Ovary (tissue), 7 donors: ENCODE measurements at regions not wholly inside any gene's neighbourhood (a gene's known extent, or its start where the extent isn't known, plus 50 kb on each side); places are given as distances from the start of the nearest gene placed in this dataset.

Experiments used
- DNase-seq, 5 donors: peaks; one replicate each; pipeline ENCODE4 v3.0.0-alpha.2; 2019 to 2020
- H3K27ac ChIP-seq, 2 donors: fragments of 200-600 bp; one replicate each; pipeline versions ENCODE4 v1.5.1 to v1.8.0; 2019 to 2022
- H3K27me3 ChIP-seq: fragments of 200-600 bp; one replicate; pipeline ENCODE4 v1.8.0; 2022
- H3K36me3 ChIP-seq: fragments of 200-600 bp; sonication (generic); one replicate; pipeline ENCODE4 v1.5.1; 2019
- H3K4me1 ChIP-seq: one replicate; pipeline ENCODE4 v1.8.1; 2013; ENCODE audit warnings: mild to moderate bottlenecking, moderate library complexity; ENCODE audit not compliant: insufficient read depth
- H3K4me3 ChIP-seq: fragments of 200-600 bp; sonication (generic); one replicate; pipeline ENCODE4 v1.5.1; 2017
- H3K9me3 ChIP-seq, 2 donors: fragments of 200-600 bp in 1 of 2; sonication (generic) in 1 of 2; one replicate each; pipeline versions ENCODE4 v1.5.1 to v1.8.1; 2013 to 2019; ENCODE audit warnings: mild to moderate bottlenecking in 1 of 2, moderate library complexity in 1 of 2
- EP300 ChIP-seq: sonication (generic); formaldehyde crosslinking; IDR thresholded peaks from one replicate; pipeline ENCODE4 v1.6.1; 2017; ENCODE audit warnings: antibody characterized with exemption
- POLR2A ChIP-seq: fragments of 450-650 bp; IDR thresholded peaks from one replicate; pipeline ENCODE4 v1.6.1; 2017; ENCODE audit warnings: antibody characterized with exemption, mild to moderate bottlenecking, moderate library complexity
- whole genome bisulfite sequencing, 3 donors: extraction: QIAGEN DNeasy Blood & Tissue Kit in 1 of 3; methylation state at CpG; one replicate each; pipeline versions ENCODE4 v1.1.5 to v1.1.7; 2013 to 2017; 5-methylcytosine and 5-hydroxymethylcytosine counted together
- intact Hi-C, 4 donors: fragments of 100-400 bp; cut with DNase I; formaldehyde crosslinking; loops; one replicate each; pipeline versions ENCODE4 v1.11.0 to v1.15.1; 2022 to 2023
- TF ChIP-seq, protein P1 (sequence below), 3 donors: fragments of 450-650 bp in 2 of 3; fragments of 200-600 bp in 1 of 3; IDR thresholded peaks; one replicate each; pipeline versions ENCODE4 v1.5.1 to v1.8.0; 2016 to 2022; ENCODE audit warnings: antibody characterized with exemption in 3 of 3, mild to moderate bottlenecking in 1 of 3
- donor health status: DM: no; HTN: no; CAD: no; lungs with moderate emphysema.
- donor health status: DM: no; HTN: no; CAD: no.
- donor health status: Bipolar disorder and iron deficiency.
- donor health status: DM: no; HTN: no; CAD: no.
- donor health status: DM: yes; HTN: yes; CAD: no.

DNA sequence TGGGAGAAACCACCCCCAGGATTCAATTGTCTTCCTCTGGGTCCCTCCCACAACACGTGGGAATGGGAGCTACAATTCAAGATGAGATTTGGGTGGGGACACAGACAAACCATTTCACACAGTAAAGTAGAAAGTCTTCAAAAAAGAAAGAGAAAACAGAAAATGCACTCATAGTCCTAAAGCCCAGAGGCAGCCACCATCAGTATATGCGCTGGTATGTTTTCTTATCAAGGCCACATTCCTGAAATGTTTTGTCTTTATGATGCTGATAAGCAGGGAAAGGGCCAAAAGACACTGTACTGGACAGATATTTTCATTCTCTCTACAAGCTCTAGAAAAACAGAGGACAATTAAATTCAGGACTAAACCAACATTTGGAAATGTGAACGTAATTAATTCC lies 375.8 kb upstream of the TSHZ3 start:
- no peak for TF ChIP-seq EP300
- TF ChIP-seq, protein P1, sequence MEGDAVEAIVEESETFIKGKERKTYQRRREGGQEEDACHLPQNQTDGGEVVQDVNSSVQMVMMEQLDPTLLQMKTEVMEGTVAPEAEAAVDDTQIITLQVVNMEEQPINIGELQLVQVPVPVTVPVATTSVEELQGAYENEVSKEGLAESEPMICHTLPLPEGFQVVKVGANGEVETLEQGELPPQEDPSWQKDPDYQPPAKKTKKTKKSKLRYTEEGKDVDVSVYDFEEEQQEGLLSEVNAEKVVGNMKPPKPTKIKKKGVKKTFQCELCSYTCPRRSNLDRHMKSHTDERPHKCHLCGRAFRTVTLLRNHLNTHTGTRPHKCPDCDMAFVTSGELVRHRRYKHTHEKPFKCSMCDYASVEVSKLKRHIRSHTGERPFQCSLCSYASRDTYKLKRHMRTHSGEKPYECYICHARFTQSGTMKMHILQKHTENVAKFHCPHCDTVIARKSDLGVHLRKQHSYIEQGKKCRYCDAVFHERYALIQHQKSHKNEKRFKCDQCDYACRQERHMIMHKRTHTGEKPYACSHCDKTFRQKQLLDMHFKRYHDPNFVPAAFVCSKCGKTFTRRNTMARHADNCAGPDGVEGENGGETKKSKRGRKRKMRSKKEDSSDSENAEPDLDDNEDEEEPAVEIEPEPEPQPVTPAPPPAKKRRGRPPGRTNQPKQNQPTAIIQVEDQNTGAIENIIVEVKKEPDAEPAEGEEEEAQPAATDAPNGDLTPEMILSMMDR (IDR thresholded peaks at IDR 0.05): no peak
- no peak for TF ChIP-seq POLR2A
- Histone ChIP-seq H3K4me1 (no peaks in the 10 kb centered on the region), H3K36me3 (no peaks in the 10 kb centered on the region), H3K4me3 (no peak overlapping the region), H3K27me3 (no peaks in the 10 kb centered on the region), H3K27ac (no peak overlapping the region), H3K9me3 (no peaks in the 10 kb centered on the region)
- no peak for DNase-seq
- intact Hi-C loops: no loop called here
- 8 to 26% (median 9%) methylated on average over 3 of the region's 3 CpGs for WGBS, 3 donors

DNA sequence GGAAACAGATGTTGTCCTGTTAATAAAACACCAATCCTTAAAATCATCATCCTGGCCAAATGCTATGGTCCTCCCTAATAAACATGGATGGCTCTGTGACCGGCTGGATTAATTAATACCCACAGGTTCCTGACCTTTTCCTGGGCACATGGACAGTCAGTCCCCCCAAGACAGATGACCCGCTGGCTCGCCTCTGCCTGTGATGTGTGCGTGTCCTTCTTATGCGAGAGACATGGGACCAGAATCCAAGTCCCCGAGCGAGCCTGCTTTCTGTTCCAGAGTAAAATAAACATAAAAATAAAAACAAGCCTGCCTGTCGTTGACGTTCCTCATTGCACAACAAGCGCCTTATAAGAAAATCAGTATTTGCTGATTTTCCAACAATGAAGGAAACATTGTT lies 378.3 kb upstream of the TSHZ3 start:
- Histone ChIP-seq H3K4me3 (no peak overlapping the region), H3K27ac (no peak overlapping the region), H3K9me3 (no peaks in the 10 kb centered on the region), H3K4me1 (no peaks in the 10 kb centered on the region), H3K36me3 (no peaks in the 10 kb centered on the region), H3K27me3 (no peaks in the 10 kb centered on the region)
- no peak for DNase-seq
- WGBS, 3 donors: 88 to 93% (median 89%) methylated on average over 10 of the region's 10 CpGs
- TF ChIP-seq, protein P1 (IDR thresholded peaks at IDR 0.05): no peak
- TF ChIP-seq POLR2A: no peak
- TF ChIP-seq EP300: no peak
- intact Hi-C loops: no loop called here

DNA sequence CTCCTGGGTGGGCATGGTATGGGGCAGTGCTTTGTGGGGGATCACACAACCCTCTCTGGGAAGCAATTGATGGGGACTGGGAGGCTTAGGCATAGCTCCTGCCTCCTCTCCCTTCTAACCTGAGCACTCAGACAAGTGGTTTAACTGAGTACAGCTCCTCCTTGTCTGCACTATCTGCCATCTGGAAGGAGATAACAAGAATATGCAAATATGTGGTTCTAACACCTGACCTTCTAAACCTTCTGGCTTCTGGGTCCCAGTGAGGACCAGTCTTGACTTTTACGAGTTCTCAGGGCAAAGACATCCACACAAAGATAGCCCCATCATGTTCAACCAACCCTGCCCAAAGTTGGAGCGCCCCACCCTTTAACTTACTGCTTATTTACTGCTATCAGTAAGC lies 381.0 kb upstream of the TSHZ3 start:
- Histone ChIP-seq H3K27me3 (no peaks in the 10 kb centered on the region), H3K36me3 (no peaks in the 10 kb centered on the region), H3K4me1 (no peaks in the 10 kb centered on the region), H3K4me3 (no peak overlapping the region), H3K9me3 (no peaks in the 10 kb centered on the region), H3K27ac (no peak overlapping the region)
- WGBS, 3 donors: 78 to 86% (median 78%) methylated on average over 2 of the region's 2 CpGs
- no peak for DNase-seq
- intact Hi-C loops: no loop called here
- TF ChIP-seq EP300 (no peak), POLR2A (no peak)
- TF ChIP-seq, protein P1 (IDR thresholded peaks at IDR 0.05): no peak

DNA sequence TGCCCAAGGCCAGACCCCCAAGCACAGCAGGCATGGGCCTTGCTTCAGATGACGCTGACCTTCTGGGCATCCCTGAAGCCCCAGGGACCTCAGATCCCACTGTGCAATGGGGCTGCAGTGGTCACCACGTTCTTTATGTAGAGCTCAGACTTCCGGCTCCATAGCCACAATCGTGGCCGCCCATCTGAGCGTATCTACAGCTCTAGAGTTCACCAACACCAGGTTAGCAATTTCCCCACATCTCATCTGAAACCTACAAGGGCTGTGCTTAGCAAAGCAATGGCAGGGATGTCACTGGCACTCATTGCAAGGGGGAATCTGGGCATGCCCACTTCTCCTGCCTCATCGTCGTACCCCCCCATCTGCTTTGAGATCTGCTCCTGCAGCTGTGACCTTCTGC lies 384.4 kb upstream of the TSHZ3 start:
- Histone ChIP-seq H3K36me3 (no peaks in the 10 kb centered on the region), H3K27me3 (no peaks in the 10 kb centered on the region), H3K4me1 (no peaks in the 10 kb centered on the region), H3K27ac (no peak overlapping the region), H3K4me3 (no peak overlapping the region), H3K9me3 (no peaks in the 10 kb centered on the region)
- WGBS, 3 donors: 86 to 88% (median 86%) methylated on average over 8 of the region's 8 CpGs
- TF ChIP-seq, protein P1 (IDR thresholded peaks at IDR 0.05): no peak
- TF ChIP-seq EP300: no peak
- TF ChIP-seq POLR2A: no peak
- DNase-seq: no peak
- intact Hi-C loops: no loop called here

DNA sequence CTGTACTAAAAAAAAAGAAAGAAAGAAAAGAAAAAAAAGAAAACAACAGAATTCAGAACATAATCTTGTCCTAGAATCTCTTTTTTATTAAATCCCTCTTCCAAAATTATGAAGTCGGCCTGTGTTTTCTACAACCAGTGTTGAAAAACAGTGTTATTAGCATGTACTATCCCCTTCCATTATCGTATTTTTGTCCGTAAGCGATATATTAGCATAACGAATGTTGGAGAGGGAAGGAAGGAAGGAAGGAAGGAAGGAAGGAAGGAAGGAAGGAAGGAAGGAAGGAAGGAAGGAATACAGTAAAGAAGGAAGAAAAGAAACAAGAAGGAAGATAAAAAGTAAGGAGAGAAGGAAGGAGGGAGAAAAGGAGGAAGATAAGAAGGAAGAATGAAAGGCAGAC lies 393.0 kb upstream of the TSHZ3 start:
- intact Hi-C loops: no loop called here
- no peak for TF ChIP-seq EP300
- WGBS, 3 donors: 92 to 94% (median 92%) methylated on average over 5 of the region's 5 CpGs

More for the DNA sequence above, 393.0 kb upstream of the TSHZ3 start:
- Histone ChIP-seq H3K27ac (no peak overlapping the region), H3K4me1 (no peaks in the 10 kb centered on the region), H3K27me3 (no peaks in the 10 kb centered on the region), H3K4me3 (no peak overlapping the region), H3K9me3 (no peaks in the 10 kb centered on the region), H3K36me3 (no peaks in the 10 kb centered on the region)
- DNase-seq: no peak
